RWPE1 (cell line): ENCODE measurements at regions not wholly inside any gene's neighbourhood (a gene's known extent, or its start where the extent isn't known, plus 50 kb on each side); places are given as distances from the start of the nearest gene placed in this dataset.
"Not testable (repeated sequence)": the region's sequence is repeated elsewhere in the genome, so short reads cannot be mapped to it uniquely, and the experiment has no call there.

ENCODE experiments used
- CTCF ChIA-PET: fragments of 350-600 bp; sonication (Branson Sonifier 250); formaldehyde crosslinking; extraction: SDS; loops from one replicate; lab custom pipeline; 2021; lab: Yijun Ruan, JAX
- POLR2A ChIA-PET: fragments of 400-600 bp; formaldehyde crosslinking; extraction: SDS; loops from one replicate; lab custom pipeline; 2020; ENCODE audit warnings: antibody characterized with exemption; ENCODE audit not compliant: low non-redundant PET; lab: Yijun Ruan, JAX
- DNase-seq: peaks from one replicate; pipeline ENCODE4 v3.0.0; 2012; ENCODE audit warnings: low spot score
- H3K27ac ChIP-seq: fragments of 450-650 bp; 2 replicates; pipeline ENCODE4 v1.5.1; 2017
- CTCF ChIP-seq: fragments of 450-650 bp; conservative IDR thresholded peaks from 2 replicates; pipeline ENCODE4 v1.5.1; 2017; ENCODE audit warnings: low read depth, mild to moderate bottlenecking

DNA sequence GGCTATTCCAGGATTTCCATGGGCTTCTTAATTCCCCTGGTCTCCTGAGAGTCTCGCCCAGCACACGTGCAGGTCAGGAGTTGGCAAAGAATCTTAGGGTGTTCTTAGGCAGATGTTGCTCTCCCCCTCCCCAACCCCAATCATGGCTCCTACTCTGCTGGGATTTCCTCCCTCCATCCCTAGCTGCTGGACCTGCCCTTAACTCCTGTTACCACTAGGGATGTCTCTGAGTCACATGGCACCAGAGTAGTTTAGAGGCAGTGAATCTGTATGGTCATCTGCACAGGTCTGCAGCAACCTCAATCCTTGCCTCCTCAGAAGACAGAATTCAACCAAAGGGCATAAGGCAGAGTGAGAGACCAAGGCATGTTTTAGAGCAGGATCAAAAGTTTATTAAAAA lies 51.8 kb upstream of the CHST3 start:
- DNase-seq, result no peak
- H3K27ac ChIP-seq, result no peak overlapping the region
- POLR2A ChIA-PET, result no interaction called here
- no peak for TF ChIP-seq CTCF
- CTCF ChIA-PET, result interaction anchor here (0.9 kb wide), 1 partner anchor 94 kb away, joined by 4 read pairs; no protein-coding TSS in a partner anchor

GRCh38 chr10:71911296-71911953 lies 52.8 kb upstream of the CHST3 start:
- CTCF ChIA-PET, result interaction anchor here (0.6 to 0.9 kb wide), 2 partner anchors 93 to 312 kb away, joined by 4 to 5 read pairs; no protein-coding TSS in a partner anchor
- H3K27ac ChIP-seq, result no peak overlapping the region
- no peak for DNase-seq
- no peak for TF ChIP-seq CTCF
- POLR2A ChIA-PET, result interaction anchor here (0.8 kb wide), 1 partner anchor 60 kb away, joined by 7 read pairs; no protein-coding TSS in a partner anchor

- no peak overlapping the region for H3K27ac ChIP-seq
- TF ChIP-seq CTCF, result no peak
- no peak for DNase-seq
- CTCF ChIA-PET, result interaction anchor here (0.5 to 1.0 kb wide), 3 partner anchors 13 to 1151 kb away, joined by 3 to 8 read pairs (median 5); no protein-coding TSS in a partner anchor
- POLR2A ChIA-PET, result no interaction called here
Observed at GRCh38 chr10:71909399-71910083, 54.7 kb upstream of the CHST3 start.

DNA sequence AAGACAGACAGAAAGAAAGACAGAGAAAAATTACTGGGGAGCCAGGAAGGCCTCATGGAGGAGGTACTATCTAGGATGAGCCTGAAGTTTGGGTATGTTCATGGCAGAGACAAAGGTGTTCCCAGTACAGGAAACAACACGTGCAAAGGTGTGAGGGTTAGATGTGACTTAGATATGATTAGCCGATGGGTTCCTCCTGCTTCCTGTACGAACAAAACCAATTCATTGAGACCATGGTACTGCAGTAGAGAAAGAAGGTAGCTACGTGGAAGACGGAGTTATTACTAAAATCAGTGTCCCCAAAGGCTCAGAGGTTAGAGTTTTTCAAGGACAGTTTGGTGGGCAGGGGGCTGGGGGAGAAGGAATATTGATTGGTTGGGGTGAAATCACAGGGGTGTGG lies 55.2 kb upstream of the CHST3 start:
- no peak for TF ChIP-seq CTCF
- DNase-seq, result no peak
- ChIA-PET CTCF (interaction anchor here (0.5 to 1.0 kb wide), 3 partner anchors 12 to 1150 kb away, joined by 4 to 8 read pairs (median 5); no protein-coding TSS in a partner anchor), POLR2A (no interaction called here)
- no peak overlapping the region for H3K27ac ChIP-seq

- POLR2A ChIA-PET, result no interaction called here
- CTCF ChIA-PET, result interaction anchor here (0.5 to 2.3 kb wide), 2 partner anchors 9 to 13 kb away, joined by 4 to 13 read pairs; no protein-coding TSS in a partner anchor
- no peak for TF ChIP-seq CTCF
Observed at GRCh38 chr10:71905164-71905563, 54.1 kb upstream of the PSAP start.

DNA sequence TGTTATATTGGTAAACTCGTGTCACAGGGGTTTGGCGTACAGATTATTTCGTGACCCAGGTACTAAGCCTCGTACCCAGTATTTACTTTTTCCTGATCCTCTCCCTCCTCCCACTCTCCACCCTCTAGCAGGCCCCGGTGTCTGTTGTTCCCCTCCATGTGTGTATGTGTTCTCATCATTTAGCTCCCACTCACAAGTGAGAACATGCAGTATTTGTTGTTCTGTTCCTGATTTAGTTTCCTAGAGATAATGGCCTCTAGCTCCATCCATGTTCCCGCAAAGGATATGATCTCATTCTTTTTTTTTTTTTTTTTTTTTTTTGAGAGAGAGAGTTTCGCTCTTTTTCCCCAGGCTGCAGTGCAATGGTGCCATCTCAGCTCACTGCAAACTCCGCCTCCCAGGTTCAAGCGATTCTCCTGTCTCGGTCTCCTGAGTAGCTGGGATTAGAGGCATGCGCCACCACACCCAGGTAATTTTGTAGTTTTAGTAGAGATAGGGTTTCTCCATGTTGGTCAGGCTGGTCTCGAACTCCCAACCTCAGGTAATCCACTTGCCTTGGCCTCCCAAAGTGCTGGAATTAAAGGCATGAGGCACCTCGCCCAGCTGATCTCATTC lies 52.7 kb upstream of the PSAP start:
- H3K27ac ChIP-seq, DNase-seq: not testable (repeated sequence)
- ChIA-PET POLR2A (interaction anchor here (0.6 to 0.7 kb wide), 3 partner anchors 43 to 95 kb away, joined by 3 to 8 read pairs (median 4); partner anchors contain the start of gene PSAP), CTCF (interaction anchor here (0.6 to 2.3 kb wide), 4 partner anchors 8 to 122 kb away, joined by 3 to 13 read pairs (median 7); no protein-coding TSS in a partner anchor)

More at GRCh38 chr10:71905164-71905563, 54.1 kb upstream of the PSAP start:
- no peak overlapping the region for H3K27ac ChIP-seq
- DNase-seq, result no peak
